Omental fat pad (tissue), 3 donors: ENCODE measurements at regions not wholly inside any gene's neighbourhood (a gene's known extent, or its start where the extent isn't known, plus 50 kb on each side); places are given as distances from the start of the nearest gene placed in this dataset.

Experiments
- ATAC-seq: fragments of 150-250 bp; one replicate; pipeline ENCODE4 v1.9.1; 2016; ENCODE audit warnings: mild to moderate bottlenecking, moderate library complexity; ENCODE audit not compliant: low FRiP score
- DNase-seq: peaks from one replicate; pipeline ENCODE4 v3.0.0-alpha.2; 2019; ENCODE audit warnings: low spot score
- TF ChIP-seq, protein P1 (sequence below), 3 donors: fragments of 450-650 bp; IDR thresholded peaks; one replicate each; pipeline ENCODE4 v1.5.1; 2016 to 2017; ENCODE audit warnings: antibody characterized with exemption in 3 of 3, mild to moderate bottlenecking in 3 of 3, moderate library complexity in 2 of 3

GRCh38 chr2:217001740-217002139 lies 141.9 kb upstream of the TNP1 start:
- ATAC-seq (no peak), DNase-seq (no peak)
- TF ChIP-seq, protein P1, sequence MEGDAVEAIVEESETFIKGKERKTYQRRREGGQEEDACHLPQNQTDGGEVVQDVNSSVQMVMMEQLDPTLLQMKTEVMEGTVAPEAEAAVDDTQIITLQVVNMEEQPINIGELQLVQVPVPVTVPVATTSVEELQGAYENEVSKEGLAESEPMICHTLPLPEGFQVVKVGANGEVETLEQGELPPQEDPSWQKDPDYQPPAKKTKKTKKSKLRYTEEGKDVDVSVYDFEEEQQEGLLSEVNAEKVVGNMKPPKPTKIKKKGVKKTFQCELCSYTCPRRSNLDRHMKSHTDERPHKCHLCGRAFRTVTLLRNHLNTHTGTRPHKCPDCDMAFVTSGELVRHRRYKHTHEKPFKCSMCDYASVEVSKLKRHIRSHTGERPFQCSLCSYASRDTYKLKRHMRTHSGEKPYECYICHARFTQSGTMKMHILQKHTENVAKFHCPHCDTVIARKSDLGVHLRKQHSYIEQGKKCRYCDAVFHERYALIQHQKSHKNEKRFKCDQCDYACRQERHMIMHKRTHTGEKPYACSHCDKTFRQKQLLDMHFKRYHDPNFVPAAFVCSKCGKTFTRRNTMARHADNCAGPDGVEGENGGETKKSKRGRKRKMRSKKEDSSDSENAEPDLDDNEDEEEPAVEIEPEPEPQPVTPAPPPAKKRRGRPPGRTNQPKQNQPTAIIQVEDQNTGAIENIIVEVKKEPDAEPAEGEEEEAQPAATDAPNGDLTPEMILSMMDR (IDR thresholded peaks at IDR 0.05): no peak

GRCh38 chr2:217000406-217000805 lies 140.5 kb upstream of the TNP1 start:
- TF ChIP-seq, protein P1 (IDR thresholded peaks at IDR 0.05): no peak
- DNase-seq: no peak
- ATAC-seq: no peak

DNA sequence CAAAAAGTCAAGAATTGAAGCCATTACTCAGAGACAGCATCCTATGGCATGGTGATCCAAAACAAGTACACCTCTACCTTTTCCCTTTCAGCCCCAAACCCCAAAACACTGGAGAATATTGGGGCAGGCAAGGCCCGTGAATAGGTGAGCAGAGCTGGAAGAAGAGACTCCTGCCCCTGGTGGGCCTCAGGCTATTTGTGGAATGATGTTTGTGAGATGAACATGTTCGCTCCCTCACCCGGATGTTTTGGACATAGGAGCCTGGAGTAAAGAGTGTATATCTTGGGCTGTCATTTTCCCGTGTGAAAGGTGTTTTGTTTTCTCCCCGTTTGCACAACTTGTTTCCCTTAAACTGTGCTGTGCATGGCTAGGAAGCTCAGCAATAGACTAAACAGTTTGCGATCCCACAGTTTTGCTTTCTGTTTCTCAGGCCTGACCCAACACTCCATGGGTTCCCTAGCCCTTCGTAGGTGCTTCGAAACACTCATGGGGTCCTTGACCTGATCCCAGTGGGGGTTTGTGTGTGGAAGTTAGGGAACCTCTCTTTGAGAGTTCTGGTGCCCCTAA lies 136.5 kb upstream of the TNP1 start:
- TF ChIP-seq, protein P1 (IDR thresholded peaks at IDR 0.05): no peak
- DNase-seq (no peak), ATAC-seq (no peak)

- TF ChIP-seq, protein P1 (IDR thresholded peaks at IDR 0.05): no peak
- DNase-seq: no peak
- no peak for ATAC-seq
Observed at GRCh38 chr2:216994353-216994854, 134.5 kb upstream of the TNP1 start.

DNA sequence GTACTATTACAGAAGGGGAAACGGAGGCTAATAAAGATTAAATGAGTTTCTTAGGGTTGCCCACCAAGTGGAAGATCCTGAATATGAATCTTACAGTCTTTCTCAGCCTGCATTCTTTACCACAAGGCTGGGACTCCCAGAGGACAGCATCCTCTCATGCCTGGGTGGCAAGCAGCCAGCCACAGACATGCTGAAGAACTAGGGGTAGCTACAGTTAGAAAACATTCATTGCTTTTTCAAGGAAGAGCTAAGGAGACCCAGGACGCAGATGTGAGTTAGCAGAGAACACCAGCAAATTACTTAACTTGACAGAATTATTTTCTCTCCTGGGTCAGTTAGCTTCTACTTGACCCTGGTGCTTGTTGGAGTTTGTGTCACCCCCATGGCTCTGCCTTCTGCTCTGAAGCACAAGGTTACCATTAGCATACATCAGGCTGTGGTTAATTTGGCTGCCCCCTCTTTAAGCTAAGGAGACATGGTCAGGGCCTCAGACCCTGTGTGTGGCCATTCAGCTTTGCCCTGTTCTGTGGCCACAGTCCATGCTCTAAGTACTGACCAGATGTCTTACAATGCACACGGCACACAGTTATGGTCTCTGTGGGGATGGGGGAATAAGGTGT lies 132.3 kb upstream of the TNP1 start:
- DNase-seq: no peak
- no peak for ATAC-seq
- TF ChIP-seq, protein P1 (IDR thresholded peaks at IDR 0.05): no peak

DNA sequence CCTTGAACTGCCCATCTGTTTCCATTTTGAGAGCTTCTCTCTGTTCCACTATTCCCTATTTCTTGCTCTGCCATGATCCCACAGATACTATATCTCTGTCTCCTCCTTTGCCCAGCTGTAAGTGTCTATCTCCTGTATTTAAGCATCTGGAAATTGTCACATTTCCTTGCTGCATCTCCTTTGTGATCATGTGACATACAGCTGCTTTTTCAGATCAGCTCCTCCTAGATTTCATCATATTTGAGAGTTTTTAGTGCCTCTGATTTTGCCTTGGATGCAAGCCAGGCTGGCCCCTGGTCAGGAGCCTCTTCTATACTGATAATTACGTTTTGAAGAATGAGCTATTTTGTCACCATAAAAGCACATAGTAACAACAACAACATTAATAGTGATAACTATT lies 131.7 kb upstream of the TNP1 start:
- no peak for DNase-seq
- TF ChIP-seq, protein P1 (IDR thresholded peaks at IDR 0.05): no peak
- no peak for ATAC-seq
